BJ (cell line): ENCODE measurements at regions not wholly inside any gene's neighbourhood (a gene's known extent, or its start where the extent isn't known, plus 50 kb on each side); places are given as distances from the start of the nearest gene placed in this dataset.
A peak's percentile ranks its signal among the peaks of the same experiment; 100 is the strongest.

Experiments
- CTCF ChIA-PET: fragments of 350-600 bp; formaldehyde crosslinking; extraction: SDS; loops from one replicate; lab custom pipeline; 2021; ENCODE audit warnings: antibody characterized with exemption, inconsistent platforms; lab: Yijun Ruan, JAX
- POLR2A ChIA-PET: fragments of 300-600 bp; sonication (Branson Sonifier 250); formaldehyde crosslinking; extraction: SDS; loops from one replicate; lab custom pipeline; 2021; ENCODE audit warnings: antibody characterized with exemption; lab: Charles Lee
- DNase-seq: peaks from one replicate; pipeline ENCODE4 v3.0.0-alpha.2; 2011; ENCODE audit warnings: low read depth
- H3K27me3 ChIP-seq: 2 replicates; pipeline ENCODE4 v1.6.0; 2011; ENCODE audit warnings: low read length; ENCODE audit not compliant: control insufficient read depth, insufficient read depth
- H3K36me3 ChIP-seq: 2 replicates; pipeline ENCODE4 v1.5.1; 2011; ENCODE audit warnings: low read length; ENCODE audit not compliant: control insufficient read depth, insufficient read depth
- H3K4me3 ChIP-seq: 2 replicates; pipeline ENCODE4 v1.5.1; 2011; ENCODE audit warnings: low read depth, mild to moderate bottlenecking, control low read depth, low read length
- CTCF ChIP-seq: IDR thresholded peaks from 2 replicates; pipeline ENCODE4 v1.5.1; 2011; ENCODE audit warnings: low read depth, mild to moderate bottlenecking, control low read depth, inconsistent platforms, low read length, moderate library complexity; ENCODE audit not compliant: insufficient read depth

GRCh38 chr5:159730285-159730684 lies 186.0 kb upstream of the ADRA1B start:
- no peak overlapping the region for H3K4me3 ChIP-seq
- POLR2A ChIA-PET = no interaction called here
- H3K36me3 ChIP-seq = no peaks in the 10 kb centered on the region
- peaks cover 1% of the 10 kb centered on the region; the same call in 1 of the 2 replicates for H3K27me3 ChIP-seq
- DNase-seq = no peak
- no peak for TF ChIP-seq CTCF
- CTCF ChIA-PET = no interaction called here

- peak; percentile 12 for DNase-seq
- H3K36me3 ChIP-seq = no peaks in the 10 kb centered on the region
- CTCF ChIA-PET = interaction anchor here (0.7 to 1.0 kb wide), 2 partner anchors 9 to 16 kb away, joined by 3 to 4 read pairs; no protein-coding TSS in a partner anchor
Measured at GRCh38 chr5:159732220-159732619, 184.1 kb upstream of the ADRA1B start.

GRCh38 chr5:159734366-159734765 lies 181.9 kb upstream of the ADRA1B start:
- H3K27me3 ChIP-seq = 0 out of 2 replicates have a peak, but pooled peaks cover 2% of the 10 kb centered on the region
- H3K4me3 ChIP-seq = no peak overlapping the region
- DNase-seq = no peak
- no peaks in the 10 kb centered on the region for H3K36me3 ChIP-seq
- ChIA-PET CTCF (interaction anchor here (0.9 kb wide), 1 partner anchor 9 kb away, joined by 3 read pairs; no protein-coding TSS in a partner anchor), POLR2A (no interaction called here)
- TF ChIP-seq CTCF = no peak

More at GRCh38 chr5:159732220-159732619, 184.1 kb upstream of the ADRA1B start:
- H3K27me3 ChIP-seq = peaks cover 1% of the 10 kb centered on the region; the same call in 1 of the 2 replicates
- no peak for TF ChIP-seq CTCF
- no peak overlapping the region for H3K4me3 ChIP-seq
- POLR2A ChIA-PET = no interaction called here

GRCh38 chr5:159735036-159735435 lies 181.2 kb upstream of the ADRA1B start:
- Histone ChIP-seq H3K36me3 (no peaks in the 10 kb centered on the region), H3K4me3 (no peak overlapping the region), H3K27me3 (0 out of 2 replicates have a peak, but pooled peaks cover 2% of the 10 kb centered on the region)
- CTCF ChIA-PET = interaction anchor here (0.9 kb wide), 1 partner anchor 10 kb away, joined by 3 read pairs; no protein-coding TSS in a partner anchor
- TF ChIP-seq CTCF = no peak
- DNase-seq = no peak
- POLR2A ChIA-PET = no interaction called here

- ChIA-PET CTCF (no interaction called here), POLR2A (no interaction called here)
- no peaks in the 10 kb centered on the region for H3K36me3 ChIP-seq
- H3K27me3 ChIP-seq = 0 out of 2 replicates have a peak, but pooled peaks cover 2% of the 10 kb centered on the region
- no peak overlapping the region for H3K4me3 ChIP-seq
- TF ChIP-seq CTCF = no peak
- DNase-seq = no peak
Measured at GRCh38 chr5:159735749-159736660, 180.3 kb upstream of the ADRA1B start.
